22Rv1 (cell line): ENCODE measurements at regions not wholly inside any gene's neighbourhood (a gene's known extent, or its start where the extent isn't known, plus 50 kb on each side); places are given as distances from the start of the nearest gene placed in this dataset.

Experiments used
- ZFX ChIP-seq: fragments of 450-650 bp; IDR thresholded peaks from 2 replicates; pipeline ENCODE4 v1.6.1; 2017; ENCODE audit warnings: antibody characterized with exemption, borderline replicate concordance
- TF ChIP-seq, protein P1 (sequence below): fragments of 450-650 bp; IDR thresholded peaks from 2 replicates; pipeline ENCODE4 v1.5.1; 2017; ENCODE audit warnings: mild to moderate bottlenecking

DNA sequence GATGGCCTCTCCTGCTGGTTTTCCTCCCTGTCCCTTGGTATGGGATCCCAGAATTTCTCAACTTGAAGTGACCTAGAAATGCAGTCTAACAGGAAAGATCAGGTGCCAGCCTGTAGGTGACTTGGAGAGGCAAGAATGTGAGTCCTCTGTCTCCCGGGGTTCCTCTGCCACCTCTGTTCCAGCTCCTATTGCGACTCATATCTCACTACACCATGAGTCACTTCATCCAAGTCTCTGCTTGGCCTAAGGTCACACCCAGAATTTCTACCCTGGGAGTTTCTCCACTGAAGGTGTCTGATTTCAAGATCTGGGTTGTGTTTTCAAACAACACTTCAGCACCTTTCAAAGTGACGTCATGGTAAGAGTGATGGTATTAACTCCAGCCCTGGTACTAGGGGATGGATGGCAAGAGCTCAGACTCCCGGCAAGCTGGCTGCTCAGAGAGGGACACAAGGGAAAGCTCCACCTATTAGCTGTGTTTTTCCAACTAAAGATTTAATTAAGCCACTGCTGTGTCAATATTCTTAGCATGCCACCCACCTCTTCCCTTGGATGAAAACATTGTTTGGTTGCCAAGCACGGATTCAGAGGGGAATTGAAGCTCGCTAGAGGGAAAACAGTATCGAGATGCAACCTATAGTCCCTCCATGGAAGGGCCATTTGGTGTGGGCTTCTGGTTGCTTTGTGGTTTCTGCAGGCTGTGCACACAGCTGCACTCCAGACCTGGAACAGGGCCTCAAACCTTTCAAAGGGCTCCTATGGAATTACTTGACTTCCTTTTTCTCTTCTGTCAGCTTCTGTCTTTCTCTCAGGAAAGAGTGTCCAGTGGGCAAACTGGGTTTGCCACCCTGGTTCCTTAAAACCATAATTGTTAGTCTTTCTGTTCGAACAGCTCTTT, 205.7 kb downstream of the GAS1 start:
- TF ChIP-seq, protein P1, sequence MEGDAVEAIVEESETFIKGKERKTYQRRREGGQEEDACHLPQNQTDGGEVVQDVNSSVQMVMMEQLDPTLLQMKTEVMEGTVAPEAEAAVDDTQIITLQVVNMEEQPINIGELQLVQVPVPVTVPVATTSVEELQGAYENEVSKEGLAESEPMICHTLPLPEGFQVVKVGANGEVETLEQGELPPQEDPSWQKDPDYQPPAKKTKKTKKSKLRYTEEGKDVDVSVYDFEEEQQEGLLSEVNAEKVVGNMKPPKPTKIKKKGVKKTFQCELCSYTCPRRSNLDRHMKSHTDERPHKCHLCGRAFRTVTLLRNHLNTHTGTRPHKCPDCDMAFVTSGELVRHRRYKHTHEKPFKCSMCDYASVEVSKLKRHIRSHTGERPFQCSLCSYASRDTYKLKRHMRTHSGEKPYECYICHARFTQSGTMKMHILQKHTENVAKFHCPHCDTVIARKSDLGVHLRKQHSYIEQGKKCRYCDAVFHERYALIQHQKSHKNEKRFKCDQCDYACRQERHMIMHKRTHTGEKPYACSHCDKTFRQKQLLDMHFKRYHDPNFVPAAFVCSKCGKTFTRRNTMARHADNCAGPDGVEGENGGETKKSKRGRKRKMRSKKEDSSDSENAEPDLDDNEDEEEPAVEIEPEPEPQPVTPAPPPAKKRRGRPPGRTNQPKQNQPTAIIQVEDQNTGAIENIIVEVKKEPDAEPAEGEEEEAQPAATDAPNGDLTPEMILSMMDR, result no peak
- no peak for TF ChIP-seq ZFX
